Stomach (tissue), 8 donors: ENCODE measurements at regions not wholly inside any gene's neighbourhood (a gene's known extent, or its start where the extent isn't known, plus 50 kb on each side); places are given as distances from the start of the nearest gene placed in this dataset.

Source experiments
- DNase-seq, 2 donors: peaks; one replicate each; pipeline versions ENCODE4 v3.0.0 to v3.0.0-alpha.2; 2013 to 2019
- H3K27ac ChIP-seq, 5 donors: fragments of 200-600 bp in 4 of 5; sonication (generic) in 4 of 5; one replicate each; pipeline ENCODE4 v1.5.1; 2013 to 2019; ENCODE audit warnings: mild to moderate bottlenecking in 1 of 5, moderate library complexity in 1 of 5
- H3K27me3 ChIP-seq, 3 donors: fragments of 200-600 bp; sonication (generic); one replicate each; pipeline ENCODE4 v1.5.1; 2017 to 2019; ENCODE audit warnings: mixed run types in 1 of 3
- H3K36me3 ChIP-seq, 4 donors: fragments of 200-600 bp; sonication (generic); 1 replicate in 3 of 4; 2 replicates in 1 of 4; pipeline ENCODE4 v1.5.1; 2016 to 2019
- H3K4me1 ChIP-seq, 4 donors: fragments of 200-600 bp; sonication (generic); one replicate each; pipeline ENCODE4 v1.5.1; 2016 to 2019
- H3K4me3 ChIP-seq, 4 donors: fragments of 200-600 bp; sonication (generic) in 3 of 4; one replicate each; pipeline ENCODE4 v1.5.1; 2016 to 2019; ENCODE audit warnings: mild to moderate bottlenecking in 1 of 4
- H3K9me3 ChIP-seq, 4 donors: fragments of 200-600 bp; sonication (generic); one replicate each; pipeline ENCODE4 v1.5.1; 2016 to 2019
- CTCF ChIP-seq, 7 experiments: fragments of 450-650 bp in 4 of 7; fragments of 200-600 bp in 3 of 7; sonication (generic) in 3 of 7; IDR thresholded peaks; one replicate each; pipeline ENCODE4 v1.5.1; 2016 to 2019; ENCODE audit warnings: antibody characterized with exemption in 7 of 7, control low read depth in 2 of 7, mild to moderate bottlenecking in 1 of 7
- EP300 ChIP-seq: sonication (generic); formaldehyde crosslinking; IDR thresholded peaks from one replicate; pipeline ENCODE4 v1.6.1; 2017; ENCODE audit warnings: antibody characterized with exemption
- POLR2A ChIP-seq, 4 donors: fragments of 450-650 bp; IDR thresholded peaks; one replicate each; pipeline ENCODE4 v1.6.1; 2016; ENCODE audit warnings: antibody characterized with exemption in 4 of 4, control low read depth in 2 of 4, mild to moderate bottlenecking in 1 of 4, moderate library complexity in 1 of 4
- POLR2AphosphoS5 ChIP-seq, 3 donors: sonication (generic); formaldehyde crosslinking; IDR thresholded peaks; one replicate each; pipeline ENCODE4 v1.6.1; 2016; ENCODE audit warnings: antibody characterized with exemption in 3 of 3
- WGBS, 5 donors: extraction: QIAGEN DNeasy Blood & Tissue Kit in 3 of 5; methylation state at CpG; one replicate each; pipeline versions ENCODE4 v1.1.5 to v1.1.7; 2013 to 2018; 5-methylcytosine and 5-hydroxymethylcytosine counted together
- intact Hi-C: fragments of 100-400 bp; cut with DNase I; formaldehyde crosslinking; loops from one replicate; pipeline ENCODE4 v1.15.1; 2023; ENCODE audit warnings: low total_unique reads
- donor health status: healthy with polysubstance abuse.
- donor health status: Bipolar disorder and iron deficiency.
- donor health status: healthy.

- TF ChIP-seq EP300 (no peak), POLR2AphosphoS5 (IDR thresholded peaks at IDR 0.05) (no peak), CTCF (IDR thresholded peaks at IDR 0.05) (no peak), POLR2A (IDR thresholded peaks at IDR 0.05) (no peak)
- Histone ChIP-seq H3K4me3 (no peak overlapping the region), H3K9me3 (peaks cover 0 to 14% (median 5%) of the 10 kb centered on the region in 4 donors), H3K27ac (no peak overlapping the region), H3K4me1 (no peaks in the 10 kb centered on the region), H3K27me3 (no peaks in the 10 kb centered on the region), H3K36me3 (no peaks in the 10 kb centered on the region)
- no peak for DNase-seq
- WGBS, 5 donors = 69 to 87% (median 75%) methylated on average over 4 of the region's 4 CpGs
- intact Hi-C loops = no loop called here
Measured at GRCh38 chr7:45387837-45388236, 186.3 kb upstream of the ADCY1 start.

- Histone ChIP-seq H3K4me3 (no peak overlapping the region), H3K9me3 (peaks cover 0 to 15% (median 7%) of the 10 kb centered on the region in 4 donors), H3K27me3 (no peaks in the 10 kb centered on the region), H3K27ac (no peak overlapping the region), H3K36me3 (no peaks in the 10 kb centered on the region), H3K4me1 (no peaks in the 10 kb centered on the region)
- TF ChIP-seq CTCF (IDR thresholded peaks at IDR 0.05) = no peak
- no peak for TF ChIP-seq EP300
- no peak for TF ChIP-seq POLR2AphosphoS5 (IDR thresholded peaks at IDR 0.05)
- TF ChIP-seq POLR2A (IDR thresholded peaks at IDR 0.05) = no peak
- WGBS, 5 donors = 73 to 80% (median 79%) methylated on average over 7 of the region's 7 CpGs
- DNase-seq = no peak
- intact Hi-C loops = no loop called here
Measured at GRCh38 chr7:45389073-45389872, 184.9 kb upstream of the ADCY1 start.

GRCh38 chr7:45390180-45390579 is 184.0 kb upstream of the ADCY1 start:
- intact Hi-C loops = no loop called here
- TF ChIP-seq EP300 = no peak
- TF ChIP-seq CTCF (IDR thresholded peaks at IDR 0.05) = no peak
- no peak for TF ChIP-seq POLR2A (IDR thresholded peaks at IDR 0.05)
- TF ChIP-seq POLR2AphosphoS5 (IDR thresholded peaks at IDR 0.05) = no peak
- Histone ChIP-seq H3K27ac (no peak overlapping the region), H3K4me1 (no peaks in the 10 kb centered on the region), H3K4me3 (no peak overlapping the region), H3K27me3 (no peaks in the 10 kb centered on the region), H3K36me3 (no peaks in the 10 kb centered on the region), H3K9me3 (peaks cover 0 to 22% (median 11%) of the 10 kb centered on the region in 4 donors)
- DNase-seq = no peak
- WGBS, 5 donors = 79 to 90% (median 84%) methylated on average over 3 to 4 of the region's 4 CpGs

GRCh38 chr7:45390731-45391130 is 183.4 kb upstream of the ADCY1 start:
- WGBS, 5 donors = 83 to 91% (median 86%) methylated on average over 5 of the region's 5 CpGs
- Histone ChIP-seq H3K4me1 (no peaks in the 10 kb centered on the region), H3K4me3 (no peak overlapping the region), H3K36me3 (no peaks in the 10 kb centered on the region), H3K27me3 (no peaks in the 10 kb centered on the region), H3K9me3 (peaks cover 0 to 22% (median 11%) of the 10 kb centered on the region in 4 donors), H3K27ac (no peak overlapping the region)
- intact Hi-C loops = no loop called here
- TF ChIP-seq CTCF (IDR thresholded peaks at IDR 0.05) (no peak), POLR2A (IDR thresholded peaks at IDR 0.05) (no peak), EP300 (no peak), POLR2AphosphoS5 (IDR thresholded peaks at IDR 0.05) (no peak)
- DNase-seq = no peak
